SK-N-SH treated with all-trans-retinoic acid at 6 μM for 48 hours (cell line): ENCODE measurements at regions not wholly inside any gene's neighbourhood (a gene's known extent, or its start where the extent isn't known, plus 50 kb on each side); places are given as distances from the start of the nearest gene placed in this dataset.

Source experiments
- ATAC-seq: fragments of 200-7000 bp; cut with Tn5 transposase; 3 replicates; pipeline ENCODE4 v1.9.1; 2020; ENCODE audit warnings: mild to moderate bottlenecking, moderate library complexity
- ARNTL ChIP-seq: fragments of 450-650 bp; formaldehyde crosslinking; IDR thresholded peaks from 2 replicates; pipeline ENCODE4 v1.5.0; 2020; ENCODE audit warnings: low read depth, mild to moderate bottlenecking, moderate library complexity, borderline replicate concordance
- BACH2 ChIP-seq: fragments of 250-450 bp; sonication (Bioruptor Pico); IDR thresholded peaks from 2 replicates; pipeline ENCODE4 v1.9.0; 2021; ENCODE audit warnings: mild to moderate bottlenecking, borderline replicate concordance
- CREB5 ChIP-seq: fragments of 250-450 bp; sonication (Bioruptor Pico); IDR thresholded peaks from 2 replicates; pipeline ENCODE4 v1.5.1; 2020; ENCODE audit warnings: low read depth, mild to moderate bottlenecking, moderate library complexity
- CSDC2 ChIP-seq: fragments of 250-450 bp; sonication (Bioruptor Pico); IDR thresholded peaks from 2 replicates; pipeline ENCODE4 v1.5.0; 2020; ENCODE audit warnings: mild to moderate bottlenecking, moderate library complexity
- CSRNP3 ChIP-seq: fragments of 250-450 bp; sonication (Bioruptor Pico); IDR thresholded peaks from 2 replicates; pipeline ENCODE4 v1.5.1; 2021; ENCODE audit warnings: mild to moderate bottlenecking, moderate library complexity
- ESRRG ChIP-seq: fragments of 250-450 bp; sonication (Bioruptor Pico); IDR thresholded peaks from 2 replicates; pipeline ENCODE4 v1.6.1; 2021; ENCODE audit warnings: mild to moderate bottlenecking
- ISL1 ChIP-seq: fragments of 250-450 bp; sonication (Bioruptor Pico); IDR thresholded peaks from 2 replicates; pipeline ENCODE4 v2.1.2; 2022; ENCODE audit warnings: mild to moderate bottlenecking, moderate library complexity
- OSR1 ChIP-seq: fragments of 250-450 bp; sonication (Bioruptor Pico); IDR thresholded peaks from 2 replicates; pipeline ENCODE4 v1.8.0; 2022; ENCODE audit warnings: moderate library complexity, mild to moderate bottlenecking, inconsistent platforms
- PATZ1 ChIP-seq: fragments of 250-450 bp; sonication (Bioruptor Pico); IDR thresholded peaks from 2 replicates; pipeline ENCODE4 v1.8.0; 2020; ENCODE audit warnings: mild to moderate bottlenecking, moderate library complexity, borderline replicate concordance
- POU6F1 ChIP-seq: fragments of 250-450 bp; sonication (Bioruptor Pico); IDR thresholded peaks from 2 replicates; pipeline ENCODE4 v1.8.0; 2021; ENCODE audit warnings: low read depth, mild to moderate bottlenecking, moderate library complexity, borderline replicate concordance
- PPARA ChIP-seq: fragments of 250-450 bp; sonication (Bioruptor Pico); IDR thresholded peaks from 2 replicates; pipeline ENCODE4 v1.5.0; 2020; ENCODE audit warnings: mild to moderate bottlenecking, borderline replicate concordance
- RARB ChIP-seq: fragments of 250-450 bp; sonication (Bioruptor Pico); IDR thresholded peaks from 2 replicates; pipeline ENCODE4 v1.8.0; 2021; ENCODE audit warnings: mild to moderate bottlenecking, moderate library complexity
- SNAI2 ChIP-seq: fragments of 250-450 bp; sonication (Bioruptor Pico); IDR thresholded peaks from 2 replicates; pipeline ENCODE4 v1.5.0; 2020; ENCODE audit warnings: mild to moderate bottlenecking, moderate library complexity
- TCF4 ChIP-seq: fragments of 250-450 bp; sonication (Bioruptor Pico); IDR thresholded peaks from 2 replicates; pipeline ENCODE4 v1.8.0; 2021; ENCODE audit warnings: mild to moderate bottlenecking, moderate library complexity, borderline replicate concordance
- TOX ChIP-seq: fragments of 250-450 bp; sonication (Bioruptor Pico); IDR thresholded peaks from 2 replicates; pipeline ENCODE4 v1.8.0; 2021; ENCODE audit warnings: mild to moderate bottlenecking, moderate library complexity, borderline replicate concordance
- TSHZ2 ChIP-seq: fragments of 250-450 bp; sonication (Bioruptor Pico); IDR thresholded peaks from 2 replicates; pipeline ENCODE4 v1.5.0; 2020; ENCODE audit warnings: mild to moderate bottlenecking, moderate library complexity
- ZC3H10 ChIP-seq: fragments of 250-450 bp; sonication (Bioruptor Pico); IDR thresholded peaks from 2 replicates; pipeline ENCODE4 v1.5.1; 2021; ENCODE audit warnings: mild to moderate bottlenecking, moderate library complexity
- ZFP3 ChIP-seq: fragments of 250-450 bp; sonication (Bioruptor Pico); IDR thresholded peaks from 2 replicates; pipeline ENCODE4 v1.5.0; 2020; ENCODE audit warnings: mild to moderate bottlenecking, moderate library complexity
- ZNF565 ChIP-seq: fragments of 450-650 bp; formaldehyde crosslinking; conservative IDR thresholded peaks from 2 replicates; pipeline ENCODE4 v1.5.0; 2020; ENCODE audit warnings: low read depth, mild to moderate bottlenecking, moderate library complexity
- ZNF70 ChIP-seq: fragments of 450-650 bp; formaldehyde crosslinking; IDR thresholded peaks from 2 replicates; pipeline ENCODE4 v1.5.0; 2020; ENCODE audit warnings: mild to moderate bottlenecking, moderate library complexity
- ZNF8 ChIP-seq: fragments of 450-650 bp; formaldehyde crosslinking; IDR thresholded peaks from 2 replicates; pipeline ENCODE4 v1.5.0; 2020; ENCODE audit warnings: mild to moderate bottlenecking, moderate library complexity

- no peak for ATAC-seq
- TF ChIP-seq ZNF70 (CRISPR knock-in tag) (no peak), SNAI2 (CRISPR knock-in tag) (no peak), CREB5 (CRISPR knock-in tag) (no peak), TSHZ2 (CRISPR knock-in tag) (no peak), BACH2 (CRISPR knock-in tag) (no peak), CSDC2 (CRISPR knock-in tag) (no peak), ZNF565 (CRISPR knock-in tag) (no peak), ZNF8 (CRISPR knock-in tag) (no peak), CSRNP3 (no peak), RARB (CRISPR knock-in tag) (no peak), ZC3H10 (CRISPR knock-in tag) (no peak), ISL1 (CRISPR knock-in tag) (no peak), OSR1 (CRISPR knock-in tag) (no peak)
These were observed 537.1 kb downstream of the INSC start for GRCh38 chr11:15651816-15652215.

- TF ChIP-seq ISL1 (CRISPR knock-in tag) (no peak), RARB (CRISPR knock-in tag) (no peak), CSRNP3 (no peak), ARNTL (CRISPR knock-in tag) (no peak), TCF4 (CRISPR knock-in tag) (no peak), BACH2 (CRISPR knock-in tag) (no peak), TSHZ2 (CRISPR knock-in tag) (no peak), POU6F1 (CRISPR knock-in tag) (no peak), ZNF565 (CRISPR knock-in tag) (no peak), ZC3H10 (CRISPR knock-in tag) (no peak), CSDC2 (CRISPR knock-in tag) (no peak), OSR1 (CRISPR knock-in tag) (no peak), TOX (no peak), PATZ1 (CRISPR knock-in tag) (no peak), ZNF8 (CRISPR knock-in tag) (no peak), PPARA (no peak), ESRRG (CRISPR knock-in tag) (no peak), ZFP3 (CRISPR knock-in tag) (no peak)
- no peak for ATAC-seq
These were observed 538.5 kb downstream of the INSC start for GRCh38 chr11:15653191-15653710.
